Nephron (organoid): ENCODE measurements at regions not wholly inside any gene's neighbourhood (a gene's known extent, or its start where the extent isn't known, plus 50 kb on each side); places are given as distances from the start of the nearest gene placed in this dataset.
"Not testable (repeated sequence)": the region's sequence is repeated elsewhere in the genome, so short reads cannot be mapped to it uniquely, and the experiment has no call there.

ENCODE experiments used
- H3K27ac Mint-ChIP-seq, 3 experiments: 2 replicates each; pipeline ENCODE4 v1.8.0; 2020; ENCODE audit warnings: mixed read lengths in 3 of 3, mild to moderate bottlenecking in 2 of 3, moderate library complexity in 1 of 3
- H3K27me3 Mint-ChIP-seq: 2 replicates; pipeline ENCODE4 v1.8.0; 2021; ENCODE audit warnings: low read depth, mild to moderate bottlenecking, moderate library complexity, mixed read lengths
- H3K36me3 Mint-ChIP-seq: 2 replicates; pipeline ENCODE4 v1.8.0; 2020; ENCODE audit warnings: low read depth, mixed read lengths
- H3K4me1 Mint-ChIP-seq: 2 replicates; pipeline ENCODE4 v1.8.0; 2020; ENCODE audit warnings: mixed read lengths
- H3K4me3 Mint-ChIP-seq, 3 experiments: 2 replicates each; pipeline ENCODE4 v1.8.0; 2020; ENCODE audit warnings: mild to moderate bottlenecking in 3 of 3, mixed read lengths in 3 of 3, moderate library complexity in 2 of 3
- H3K9me3 Mint-ChIP-seq: 2 replicates; pipeline ENCODE4 v1.8.0; 2020; ENCODE audit warnings: mixed read lengths
- TF ChIP-seq, protein P1 (sequence below), 3 experiments: fragments of 200-600 bp; sonication (generic); IDR thresholded peaks; one replicate each; pipeline ENCODE4 v1.5.0; 2021; ENCODE audit warnings: antibody characterized with exemption in 3 of 3; ENCODE audit not compliant: unreplicated experiment in 3 of 3

DNA sequence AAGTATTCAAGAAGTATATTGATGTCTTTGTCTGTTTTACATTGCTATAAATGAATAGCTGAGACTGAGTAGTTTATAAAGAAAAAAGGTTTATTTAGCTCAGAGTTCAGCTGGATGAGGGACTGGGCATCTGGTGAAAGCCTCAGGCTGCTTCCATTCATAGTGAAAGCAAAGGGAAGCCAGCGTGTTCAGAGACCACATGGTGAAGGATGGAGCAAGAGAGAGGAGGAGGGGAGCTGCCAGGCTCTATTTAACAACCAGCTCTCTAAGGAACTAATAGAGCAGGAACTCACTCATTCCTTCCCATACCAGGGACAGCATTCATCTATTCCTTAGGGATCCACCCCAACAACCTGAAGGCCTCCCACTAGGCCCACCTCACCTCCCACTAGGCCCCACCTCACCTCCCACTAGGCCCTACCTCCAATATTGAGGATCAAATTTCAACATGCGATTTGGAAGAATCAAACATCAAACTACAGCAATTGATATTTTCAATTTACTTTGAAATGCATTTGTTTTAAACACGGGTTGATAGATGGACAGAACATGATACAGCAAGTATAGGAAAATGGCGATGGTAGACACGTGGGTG, 167.5 kb upstream of the HES1 start:
- no peaks in the 10 kb centered on the region for H3K36me3 Mint-ChIP-seq
- H3K9me3 Mint-ChIP-seq = no peaks in the 10 kb centered on the region
- TF ChIP-seq, protein P1, sequence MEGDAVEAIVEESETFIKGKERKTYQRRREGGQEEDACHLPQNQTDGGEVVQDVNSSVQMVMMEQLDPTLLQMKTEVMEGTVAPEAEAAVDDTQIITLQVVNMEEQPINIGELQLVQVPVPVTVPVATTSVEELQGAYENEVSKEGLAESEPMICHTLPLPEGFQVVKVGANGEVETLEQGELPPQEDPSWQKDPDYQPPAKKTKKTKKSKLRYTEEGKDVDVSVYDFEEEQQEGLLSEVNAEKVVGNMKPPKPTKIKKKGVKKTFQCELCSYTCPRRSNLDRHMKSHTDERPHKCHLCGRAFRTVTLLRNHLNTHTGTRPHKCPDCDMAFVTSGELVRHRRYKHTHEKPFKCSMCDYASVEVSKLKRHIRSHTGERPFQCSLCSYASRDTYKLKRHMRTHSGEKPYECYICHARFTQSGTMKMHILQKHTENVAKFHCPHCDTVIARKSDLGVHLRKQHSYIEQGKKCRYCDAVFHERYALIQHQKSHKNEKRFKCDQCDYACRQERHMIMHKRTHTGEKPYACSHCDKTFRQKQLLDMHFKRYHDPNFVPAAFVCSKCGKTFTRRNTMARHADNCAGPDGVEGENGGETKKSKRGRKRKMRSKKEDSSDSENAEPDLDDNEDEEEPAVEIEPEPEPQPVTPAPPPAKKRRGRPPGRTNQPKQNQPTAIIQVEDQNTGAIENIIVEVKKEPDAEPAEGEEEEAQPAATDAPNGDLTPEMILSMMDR (IDR thresholded peaks at IDR 0.05; ENCODE audit: unreplicated experiment in 3 of 3) = no peak
- no peak overlapping the region for H3K27ac Mint-ChIP-seq
- H3K4me3 Mint-ChIP-seq = no peak overlapping the region
- H3K4me1 Mint-ChIP-seq = peaks cover 63% of the 10 kb centered on the region
- H3K27me3 Mint-ChIP-seq = peaks cover 30% of the 10 kb centered on the region

DNA sequence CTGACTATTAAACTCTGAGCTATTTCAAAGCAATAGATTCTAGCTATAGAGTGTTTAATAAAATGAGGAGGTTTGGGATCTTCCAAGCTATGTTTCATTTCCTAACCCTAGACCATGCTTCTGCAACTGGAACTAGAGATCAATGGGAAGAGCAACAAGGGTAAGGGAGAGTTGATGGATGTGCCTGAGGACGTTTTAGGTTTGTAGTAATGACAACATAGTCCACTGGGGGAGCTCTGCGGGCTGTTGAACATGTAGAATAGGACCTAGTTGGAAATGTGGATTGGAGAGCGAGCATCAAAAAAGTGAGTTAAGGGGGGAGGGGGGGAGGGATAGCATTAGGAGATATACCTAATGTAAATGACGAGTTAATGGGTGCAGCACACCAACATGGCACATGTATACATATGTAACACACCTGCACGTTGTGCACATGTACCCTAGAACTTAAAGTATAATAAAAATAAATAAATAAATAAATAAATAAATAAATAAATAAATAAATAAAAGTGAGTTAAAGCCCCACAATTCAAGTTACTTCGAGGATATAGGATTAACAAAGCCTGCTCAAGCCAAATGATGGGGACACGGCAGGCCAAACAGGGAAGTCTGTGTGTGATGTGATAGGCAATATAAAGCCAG, 165.7 kb upstream of the HES1 start:
- TF ChIP-seq, protein P1 (IDR thresholded peaks at IDR 0.05; ENCODE audit: unreplicated experiment in 3 of 3) = peak; percentile 24 to 42 (median 28)
- Mint-ChIP-seq H3K27me3 (peaks cover 43% of the 10 kb centered on the region), H3K4me1 (peaks cover 70% of the 10 kb centered on the region)
- H3K9me3 Mint-ChIP-seq, H3K4me3 Mint-ChIP-seq, H3K36me3 Mint-ChIP-seq, H3K27ac Mint-ChIP-seq: not testable (repeated sequence)

DNA sequence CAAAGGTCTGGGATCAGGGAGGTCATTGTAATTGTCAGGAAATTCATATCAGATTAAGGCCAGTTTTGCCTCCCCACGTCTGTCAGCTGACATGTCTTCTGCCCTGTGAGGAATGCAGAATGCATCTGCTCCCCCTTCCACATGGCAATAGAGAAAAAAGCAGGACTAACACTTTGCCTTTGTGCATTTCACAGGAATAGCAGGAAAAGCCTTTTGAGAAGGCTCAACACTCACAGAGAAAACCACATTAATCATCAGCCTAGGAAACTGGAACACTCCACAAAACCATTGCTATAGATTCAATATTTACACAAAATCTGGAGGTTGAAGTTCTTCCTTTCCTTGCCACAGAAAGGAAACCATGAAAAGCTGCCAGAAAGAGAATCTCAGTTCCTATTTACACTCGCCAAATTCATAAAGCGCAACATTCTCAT, 165.2 kb upstream of the HES1 start:
- TF ChIP-seq, protein P1 (IDR thresholded peaks at IDR 0.05; ENCODE audit: unreplicated experiment in 3 of 3) = no peak
- peak overlapping the region in 2 of 3 experiments; percentile 59 to 75 for H3K27ac Mint-ChIP-seq
- no peaks in the 10 kb centered on the region for H3K36me3 Mint-ChIP-seq
- peaks cover 70% of the 10 kb centered on the region for H3K4me1 Mint-ChIP-seq
- peak overlapping the region in 1 of 3 experiments; percentile 40 for H3K4me3 Mint-ChIP-seq
- H3K9me3 Mint-ChIP-seq = no peaks in the 10 kb centered on the region
- peaks cover 48% of the 10 kb centered on the region for H3K27me3 Mint-ChIP-seq

DNA sequence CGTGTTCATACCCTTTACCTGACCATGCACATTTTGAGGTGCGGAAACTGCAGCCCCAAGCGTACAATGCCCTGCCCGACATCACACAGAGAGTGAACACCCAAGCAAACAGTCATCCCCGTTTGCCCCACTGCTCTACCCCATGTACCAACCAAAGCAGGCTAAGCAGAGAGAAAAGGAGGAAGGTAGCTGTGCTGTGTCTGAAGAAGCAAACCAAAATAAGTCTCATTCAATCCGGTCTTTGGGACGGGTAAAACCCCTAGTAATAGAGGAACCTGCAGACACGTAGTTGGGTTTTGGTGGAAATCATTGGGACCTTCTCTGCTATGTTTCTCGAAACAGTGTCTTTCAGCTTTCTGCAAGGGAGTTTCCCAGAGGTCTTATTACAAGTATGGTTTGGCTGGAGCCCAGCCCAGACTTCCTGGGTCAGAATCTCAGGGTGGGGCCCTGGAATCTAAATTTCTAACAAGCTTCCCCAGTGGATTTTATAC, 164.6 kb upstream of the HES1 start:
- H3K9me3 Mint-ChIP-seq = no peaks in the 10 kb centered on the region
- TF ChIP-seq, protein P1 (IDR thresholded peaks at IDR 0.05; ENCODE audit: unreplicated experiment in 3 of 3) = no peak

DNA sequence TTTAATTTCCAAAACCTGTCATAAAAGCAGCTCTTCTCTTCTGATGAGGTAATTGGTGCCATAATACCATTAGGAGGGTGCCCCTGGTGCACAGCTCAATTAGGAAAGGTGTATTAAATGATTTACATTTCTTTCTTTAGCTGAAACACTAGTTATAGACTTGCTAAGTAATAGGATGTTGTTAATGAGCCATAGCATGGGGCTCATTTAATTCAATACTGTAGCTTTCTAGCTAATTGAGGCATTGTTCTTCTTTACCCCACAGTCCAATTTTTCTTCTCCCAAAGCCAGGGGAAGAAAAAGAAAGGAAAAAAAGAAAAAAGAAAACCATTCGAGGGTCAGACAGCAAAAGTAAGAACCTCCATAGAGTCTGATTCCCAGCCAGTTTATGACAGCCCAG, 164.0 kb upstream of the HES1 start:
- Mint-ChIP-seq H3K4me1 (peaks cover 63% of the 10 kb centered on the region), H3K4me3 (no peak overlapping the region), H3K27ac (peak overlapping the region in 1 of 3 experiments; percentile 75), H3K36me3 (no peaks in the 10 kb centered on the region), H3K9me3 (no peaks in the 10 kb centered on the region), H3K27me3 (peaks cover 45% of the 10 kb centered on the region)
- TF ChIP-seq, protein P1 (IDR thresholded peaks at IDR 0.05; ENCODE audit: unreplicated experiment in 3 of 3) = no peak

More for the DNA sequence above, 164.6 kb upstream of the HES1 start:
- Mint-ChIP-seq H3K4me1 (peaks cover 68% of the 10 kb centered on the region), H3K27me3 (peaks cover 49% of the 10 kb centered on the region), H3K4me3 (peak overlapping the region in 1 of 3 experiments; percentile 40), H3K36me3 (no peaks in the 10 kb centered on the region), H3K27ac (peak overlapping the region in 2 of 3 experiments; percentile 59 to 75)
